ENCODE measurements at regions not wholly inside any gene's neighbourhood (a gene's known extent, or its start where the extent isn't known, plus 50 kb on each side); places are given as distances from the start of the nearest gene placed in this dataset.

GRCh38 chr2:2686222-2686621 lies 355.1 kb upstream of the MYT1L start:
- TF ChIP-seq CTCF (IDR thresholded peaks at IDR 0.05), result no peak
- TF ChIP-seq POLR2A (IDR thresholded peaks at IDR 0.05; ENCODE audit: low read depth), result no peak
